ENCODE measurements at regions not wholly inside any gene's neighbourhood (a gene's known extent, or its start where the extent isn't known, plus 50 kb on each side); places are given as distances from the start of the nearest gene placed in this dataset.

- TF ChIP-seq CTCF (conservative IDR thresholded peaks at IDR 0.05) (no peak), EZH2 (IDR thresholded peaks at IDR 0.05; ENCODE audit: low read depth) (no peak)
Observed at GRCh38 chr7:149605696-149606095, 108.1 kb upstream of the ZNF746 start.
